ENCODE measurements at regions not wholly inside any gene's neighbourhood (a gene's known extent, or its start where the extent isn't known, plus 50 kb on each side); places are given as distances from the start of the nearest gene placed in this dataset.
A peak's percentile ranks its signal among the peaks of the same experiment; 100 is the strongest.

DNA sequence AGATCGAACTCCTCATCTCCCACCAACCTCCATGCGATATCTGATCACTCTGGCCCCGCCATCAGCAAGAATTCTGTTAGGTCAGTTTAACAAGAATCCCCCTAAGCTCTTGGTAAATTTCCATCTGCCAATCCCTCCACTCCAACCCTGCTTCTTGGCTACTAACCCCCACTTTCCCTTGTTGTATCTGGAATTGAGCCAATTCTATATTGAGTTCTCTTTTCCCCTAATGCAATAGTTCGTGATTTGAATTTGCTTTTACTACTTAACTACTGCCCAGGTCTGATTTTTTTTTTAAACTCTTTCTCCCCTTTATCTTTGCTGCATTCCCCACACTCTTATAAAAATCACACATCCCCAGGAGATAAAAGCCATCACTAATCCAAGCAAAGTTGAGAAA is 159.3 kb upstream of the STK17B start:
- no peak for ATAC-seq
- Mint-ChIP-seq H3K27ac (peak overlapping the region; percentile 37), H3K36me3 (ENCODE audit: low read depth) (no peaks in the 10 kb centered on the region), H3K4me1 (no peaks in the 10 kb centered on the region), H3K4me3 (no peak overlapping the region), H3K27me3 (ENCODE audit: insufficient read depth, low read depth, poor library complexity) (no peaks in the 10 kb centered on the region), H3K9me3 (no peaks in the 10 kb centered on the region)
- Histone ChIP-seq H3K27ac (ENCODE audit: low read depth) (no peak overlapping the region), H3K79me2 (replicated peaks; ENCODE audit: insufficient read depth) (no peaks in the 10 kb centered on the region), H3K27me3 (ENCODE audit: insufficient read depth) (no peaks in the 10 kb centered on the region), H3K4me2 (no peak overlapping the region), H2AFZ (no peak overlapping the region), H4K20me1 (replicated peaks; ENCODE audit: insufficient read depth) (no peaks in the 10 kb centered on the region), H3K9me2 (ENCODE audit: insufficient read depth) (no peaks in the 10 kb centered on the region), H3K36me3 (ENCODE audit: insufficient read depth) (no peaks in the 10 kb centered on the region), H3F3A (replicated peaks; ENCODE audit: low read depth) (no peaks in the 10 kb centered on the region), H3K4me3 (no peak overlapping the region), H3K4me1 (ENCODE audit: insufficient read depth) (no peaks in the 10 kb centered on the region)
- TF ChIP-seq, protein P1, sequence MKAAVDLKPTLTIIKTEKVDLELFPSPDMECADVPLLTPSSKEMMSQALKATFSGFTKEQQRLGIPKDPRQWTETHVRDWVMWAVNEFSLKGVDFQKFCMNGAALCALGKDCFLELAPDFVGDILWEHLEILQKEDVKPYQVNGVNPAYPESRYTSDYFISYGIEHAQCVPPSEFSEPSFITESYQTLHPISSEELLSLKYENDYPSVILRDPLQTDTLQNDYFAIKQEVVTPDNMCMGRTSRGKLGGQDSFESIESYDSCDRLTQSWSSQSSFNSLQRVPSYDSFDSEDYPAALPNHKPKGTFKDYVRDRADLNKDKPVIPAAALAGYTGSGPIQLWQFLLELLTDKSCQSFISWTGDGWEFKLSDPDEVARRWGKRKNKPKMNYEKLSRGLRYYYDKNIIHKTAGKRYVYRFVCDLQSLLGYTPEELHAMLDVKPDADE (IDR thresholded peaks at IDR 0.05) = no peak
- TF ChIP-seq CREB1 (CRISPR knock-in tag; IDR thresholded peaks at IDR 0.05; ENCODE audit: low read depth) = no peak
- no peak for TF ChIP-seq NANOG (IDR thresholded peaks at IDR 0.05; ENCODE audit: borderline replicate concordance)
- no peak for TF ChIP-seq EZH2 (IDR thresholded peaks at IDR 0.05; ENCODE audit: low read depth, unreplicated experiment)
- no peak for TF ChIP-seq ZNF114 (CRISPR knock-in tag; IDR thresholded peaks at IDR 0.05)
- no peak for TF ChIP-seq JUNB (IDR thresholded peaks at IDR 0.05; ENCODE audit: unreplicated experiment)
- TF ChIP-seq ZNF331 (CRISPR knock-in tag; IDR thresholded peaks at IDR 0.05; ENCODE audit: low read depth) = no peak
- TF ChIP-seq, protein P2, sequence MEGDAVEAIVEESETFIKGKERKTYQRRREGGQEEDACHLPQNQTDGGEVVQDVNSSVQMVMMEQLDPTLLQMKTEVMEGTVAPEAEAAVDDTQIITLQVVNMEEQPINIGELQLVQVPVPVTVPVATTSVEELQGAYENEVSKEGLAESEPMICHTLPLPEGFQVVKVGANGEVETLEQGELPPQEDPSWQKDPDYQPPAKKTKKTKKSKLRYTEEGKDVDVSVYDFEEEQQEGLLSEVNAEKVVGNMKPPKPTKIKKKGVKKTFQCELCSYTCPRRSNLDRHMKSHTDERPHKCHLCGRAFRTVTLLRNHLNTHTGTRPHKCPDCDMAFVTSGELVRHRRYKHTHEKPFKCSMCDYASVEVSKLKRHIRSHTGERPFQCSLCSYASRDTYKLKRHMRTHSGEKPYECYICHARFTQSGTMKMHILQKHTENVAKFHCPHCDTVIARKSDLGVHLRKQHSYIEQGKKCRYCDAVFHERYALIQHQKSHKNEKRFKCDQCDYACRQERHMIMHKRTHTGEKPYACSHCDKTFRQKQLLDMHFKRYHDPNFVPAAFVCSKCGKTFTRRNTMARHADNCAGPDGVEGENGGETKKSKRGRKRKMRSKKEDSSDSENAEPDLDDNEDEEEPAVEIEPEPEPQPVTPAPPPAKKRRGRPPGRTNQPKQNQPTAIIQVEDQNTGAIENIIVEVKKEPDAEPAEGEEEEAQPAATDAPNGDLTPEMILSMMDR (conservative IDR thresholded peaks at IDR 0.05; ENCODE audit: low read depth in 2 of 2) = no peak
- TF ChIP-seq, protein P3, sequence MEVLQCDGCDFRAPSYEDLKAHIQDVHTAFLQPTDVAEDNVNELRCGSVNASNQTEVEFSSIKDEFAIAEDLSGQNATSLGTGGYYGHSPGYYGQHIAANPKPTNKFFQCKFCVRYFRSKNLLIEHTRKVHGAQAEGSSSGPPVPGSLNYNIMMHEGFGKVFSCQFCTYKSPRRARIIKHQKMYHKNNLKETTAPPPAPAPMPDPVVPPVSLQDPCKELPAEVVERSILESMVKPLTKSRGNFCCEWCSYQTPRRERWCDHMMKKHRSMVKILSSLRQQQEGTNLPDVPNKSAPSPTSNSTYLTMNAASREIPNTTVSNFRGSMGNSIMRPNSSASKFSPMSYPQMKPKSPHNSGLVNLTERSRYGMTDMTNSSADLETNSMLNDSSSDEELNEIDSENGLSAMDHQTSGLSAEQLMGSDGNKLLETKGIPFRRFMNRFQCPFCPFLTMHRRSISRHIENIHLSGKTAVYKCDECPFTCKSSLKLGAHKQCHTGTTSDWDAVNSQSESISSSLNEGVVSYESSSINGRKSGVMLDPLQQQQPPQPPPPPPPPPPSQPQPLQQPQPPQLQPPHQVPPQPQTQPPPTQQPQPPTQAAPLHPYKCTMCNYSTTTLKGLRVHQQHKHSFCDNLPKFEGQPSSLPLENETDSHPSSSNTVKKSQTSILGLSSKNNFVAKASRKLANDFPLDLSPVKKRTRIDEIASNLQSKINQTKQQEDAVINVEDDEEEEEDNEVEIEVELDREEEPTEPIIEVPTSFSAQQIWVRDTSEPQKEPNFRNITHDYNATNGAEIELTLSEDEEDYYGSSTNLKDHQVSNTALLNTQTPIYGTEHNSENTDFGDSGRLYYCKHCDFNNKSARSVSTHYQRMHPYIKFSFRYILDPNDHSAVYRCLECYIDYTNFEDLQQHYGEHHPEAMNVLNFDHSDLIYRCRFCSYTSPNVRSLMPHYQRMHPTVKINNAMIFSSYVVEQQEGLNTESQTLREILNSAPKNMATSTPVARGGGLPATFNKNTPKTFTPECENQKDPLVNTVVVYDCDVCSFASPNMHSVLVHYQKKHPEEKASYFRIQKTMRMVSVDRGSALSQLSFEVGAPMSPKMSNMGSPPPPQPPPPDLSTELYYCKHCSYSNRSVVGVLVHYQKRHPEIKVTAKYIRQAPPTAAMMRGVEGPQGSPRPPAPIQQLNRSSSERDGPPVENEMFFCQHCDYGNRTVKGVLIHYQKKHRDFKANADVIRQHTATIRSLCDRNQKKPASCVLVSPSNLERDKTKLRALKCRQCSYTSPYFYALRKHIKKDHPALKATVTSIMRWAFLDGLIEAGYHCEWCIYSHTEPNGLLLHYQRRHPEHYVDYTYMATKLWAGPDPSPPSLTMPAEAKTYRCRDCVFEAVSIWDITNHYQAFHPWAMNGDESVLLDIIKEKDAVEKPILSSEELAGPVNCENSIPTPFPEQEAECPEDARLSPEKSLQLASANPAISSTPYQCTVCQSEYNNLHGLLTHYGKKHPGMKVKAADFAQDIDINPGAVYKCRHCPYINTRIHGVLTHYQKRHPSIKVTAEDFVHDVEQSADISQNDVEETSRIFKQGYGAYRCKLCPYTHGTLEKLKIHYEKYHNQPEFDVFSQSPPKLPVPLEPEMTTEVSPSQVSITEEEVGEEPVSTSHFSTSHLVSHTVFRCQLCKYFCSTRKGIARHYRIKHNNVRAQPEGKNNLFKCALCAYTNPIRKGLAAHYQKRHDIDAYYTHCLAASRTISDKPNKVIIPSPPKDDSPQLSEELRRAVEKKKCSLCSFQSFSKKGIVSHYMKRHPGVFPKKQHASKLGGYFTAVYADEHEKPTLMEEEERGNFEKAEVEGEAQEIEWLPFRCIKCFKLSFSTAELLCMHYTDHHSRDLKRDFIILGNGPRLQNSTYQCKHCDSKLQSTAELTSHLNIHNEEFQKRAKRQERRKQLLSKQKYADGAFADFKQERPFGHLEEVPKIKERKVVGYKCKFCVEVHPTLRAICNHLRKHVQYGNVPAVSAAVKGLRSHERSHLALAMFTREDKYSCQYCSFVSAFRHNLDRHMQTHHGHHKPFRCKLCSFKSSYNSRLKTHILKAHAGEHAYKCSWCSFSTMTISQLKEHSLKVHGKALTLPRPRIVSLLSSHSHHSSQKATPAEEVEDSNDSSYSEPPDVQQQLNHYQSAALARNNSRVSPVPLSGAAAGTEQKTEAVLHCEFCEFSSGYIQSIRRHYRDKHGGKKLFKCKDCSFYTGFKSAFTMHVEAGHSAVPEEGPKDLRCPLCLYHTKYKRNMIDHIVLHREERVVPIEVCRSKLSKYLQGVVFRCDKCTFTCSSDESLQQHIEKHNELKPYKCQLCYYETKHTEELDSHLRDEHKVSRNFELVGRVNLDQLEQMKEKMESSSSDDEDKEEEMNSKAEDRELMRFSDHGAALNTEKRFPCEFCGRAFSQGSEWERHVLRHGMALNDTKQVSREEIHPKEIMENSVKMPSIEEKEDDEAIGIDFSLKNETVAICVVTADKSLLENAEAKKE (CRISPR knock-in tag; IDR thresholded peaks at IDR 0.05) = no peak
- no peak for TF ChIP-seq STAT1 (IDR thresholded peaks at IDR 0.05; ENCODE audit: unreplicated experiment)
- no peak for TF ChIP-seq POLR2AphosphoS5 (IDR thresholded peaks at IDR 0.05; ENCODE audit: low read depth)
- no peak for TF ChIP-seq EZH2phosphoT487 (IDR thresholded peaks at IDR 0.05; ENCODE audit: unreplicated experiment)
- TF ChIP-seq, protein P4, sequence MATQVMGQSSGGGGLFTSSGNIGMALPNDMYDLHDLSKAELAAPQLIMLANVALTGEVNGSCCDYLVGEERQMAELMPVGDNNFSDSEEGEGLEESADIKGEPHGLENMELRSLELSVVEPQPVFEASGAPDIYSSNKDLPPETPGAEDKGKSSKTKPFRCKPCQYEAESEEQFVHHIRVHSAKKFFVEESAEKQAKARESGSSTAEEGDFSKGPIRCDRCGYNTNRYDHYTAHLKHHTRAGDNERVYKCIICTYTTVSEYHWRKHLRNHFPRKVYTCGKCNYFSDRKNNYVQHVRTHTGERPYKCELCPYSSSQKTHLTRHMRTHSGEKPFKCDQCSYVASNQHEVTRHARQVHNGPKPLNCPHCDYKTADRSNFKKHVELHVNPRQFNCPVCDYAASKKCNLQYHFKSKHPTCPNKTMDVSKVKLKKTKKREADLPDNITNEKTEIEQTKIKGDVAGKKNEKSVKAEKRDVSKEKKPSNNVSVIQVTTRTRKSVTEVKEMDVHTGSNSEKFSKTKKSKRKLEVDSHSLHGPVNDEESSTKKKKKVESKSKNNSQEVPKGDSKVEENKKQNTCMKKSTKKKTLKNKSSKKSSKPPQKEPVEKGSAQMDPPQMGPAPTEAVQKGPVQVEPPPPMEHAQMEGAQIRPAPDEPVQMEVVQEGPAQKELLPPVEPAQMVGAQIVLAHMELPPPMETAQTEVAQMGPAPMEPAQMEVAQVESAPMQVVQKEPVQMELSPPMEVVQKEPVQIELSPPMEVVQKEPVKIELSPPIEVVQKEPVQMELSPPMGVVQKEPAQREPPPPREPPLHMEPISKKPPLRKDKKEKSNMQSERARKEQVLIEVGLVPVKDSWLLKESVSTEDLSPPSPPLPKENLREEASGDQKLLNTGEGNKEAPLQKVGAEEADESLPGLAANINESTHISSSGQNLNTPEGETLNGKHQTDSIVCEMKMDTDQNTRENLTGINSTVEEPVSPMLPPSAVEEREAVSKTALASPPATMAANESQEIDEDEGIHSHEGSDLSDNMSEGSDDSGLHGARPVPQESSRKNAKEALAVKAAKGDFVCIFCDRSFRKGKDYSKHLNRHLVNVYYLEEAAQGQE (IDR thresholded peaks at IDR 0.05; ENCODE audit: unreplicated experiment) = no peak
- no peak for DNase-seq (ENCODE audit: low spot score)

All from GM23338 (cell line).